ENCODE measurements at regions not wholly inside any gene's neighbourhood (a gene's known extent, or its start where the extent isn't known, plus 50 kb on each side); places are given as distances from the start of the nearest gene placed in this dataset.

GRCh38 chr18:30929718-30930117 is 112.8 kb downstream of the DSC3 start:
- TF ChIP-seq POLR2A (IDR thresholded peaks at IDR 0.05): no peak
- no peak for TF ChIP-seq CTCF (IDR thresholded peaks at IDR 0.05)
